Suprapubic skin (tissue), 4 donors: ENCODE measurements at regions not wholly inside any gene's neighbourhood (a gene's known extent, or its start where the extent isn't known, plus 50 kb on each side); places are given as distances from the start of the nearest gene placed in this dataset.

Experiments
- DNase-seq, 2 donors: peaks; one replicate each; pipeline ENCODE4 v3.0.0-alpha.2; 2019; ENCODE audit warnings: low spot score in 2 of 2
- H3K27ac ChIP-seq: fragments of 200-600 bp; sonication (generic); one replicate; pipeline ENCODE4 v1.5.1; 2019
- H3K27me3 ChIP-seq: fragments of 200-600 bp; sonication (generic); one replicate; pipeline ENCODE4 v1.5.1; 2019
- H3K36me3 ChIP-seq: fragments of 200-600 bp; sonication (generic); one replicate; pipeline ENCODE4 v1.5.1; 2019
- H3K4me1 ChIP-seq: fragments of 200-600 bp; sonication (generic); one replicate; pipeline ENCODE4 v1.5.1; 2019
- H3K4me3 ChIP-seq: fragments of 200-600 bp; sonication (generic); one replicate; pipeline ENCODE4 v1.5.1; 2019; ENCODE audit warnings: mild to moderate bottlenecking
- H3K9me3 ChIP-seq: fragments of 200-600 bp; sonication (generic); one replicate; pipeline ENCODE4 v1.5.1; 2019
- EP300 ChIP-seq: sonication (generic); formaldehyde crosslinking; IDR thresholded peaks from one replicate; pipeline ENCODE4 v1.6.1; 2017; ENCODE audit warnings: antibody characterized with exemption
- POLR2A ChIP-seq, 2 donors: fragments of 450-650 bp; IDR thresholded peaks; one replicate each; pipeline ENCODE4 v1.6.1; 2017; ENCODE audit warnings: antibody characterized with exemption in 2 of 2, mild to moderate bottlenecking in 2 of 2, moderate library complexity in 2 of 2
- POLR2AphosphoS5 ChIP-seq, 3 donors: sonication (generic); formaldehyde crosslinking; IDR thresholded peaks; one replicate each; pipeline ENCODE4 v1.6.1; 2017; ENCODE audit warnings: antibody characterized with exemption in 3 of 3
- WGBS: methylation state at CpG from one replicate; pipeline ENCODE4 v1.1.5; 2018; 5-methylcytosine and 5-hydroxymethylcytosine counted together
- TF ChIP-seq, protein P1 (sequence below), 2 donors: fragments of 200-600 bp in 1 of 2; fragments of 450-650 bp in 1 of 2; sonication (generic) in 1 of 2; IDR thresholded peaks; one replicate each; pipeline ENCODE4 v1.5.1; 2016 to 2019; ENCODE audit warnings: antibody characterized with exemption in 2 of 2, mild to moderate bottlenecking in 1 of 2, moderate library complexity in 1 of 2

DNA sequence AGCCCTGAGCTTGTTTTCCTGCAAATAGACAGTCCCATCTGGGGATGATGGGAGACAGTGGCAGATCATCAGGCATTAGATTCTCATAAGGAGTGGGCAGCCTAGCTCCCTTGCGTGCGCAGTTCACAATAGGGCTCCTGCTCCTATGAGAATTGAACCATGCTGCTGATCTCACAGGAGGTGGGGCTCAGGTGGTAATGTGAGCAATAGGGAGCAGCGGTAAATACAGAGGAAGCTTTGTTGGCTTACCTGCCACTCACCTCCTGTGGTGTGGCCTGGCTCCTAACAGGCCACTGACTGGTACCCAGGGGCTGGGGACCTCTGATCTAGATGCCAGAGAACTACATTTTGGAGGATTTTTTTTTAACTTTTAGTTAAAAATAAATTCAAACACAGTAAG lies 434.8 kb upstream of the MKI67 start:
- Histone ChIP-seq H3K4me3 (no peak overlapping the region), H3K27me3 (no peaks in the 10 kb centered on the region), H3K36me3 (no peaks in the 10 kb centered on the region), H3K9me3 (peaks cover 6% of the 10 kb centered on the region), H3K4me1 (no peaks in the 10 kb centered on the region), H3K27ac (no peak overlapping the region)
- WGBS, result 94% methylated on average over 3 of the region's 3 CpGs
- DNase-seq, result no peak
- TF ChIP-seq POLR2A (IDR thresholded peaks at IDR 0.05) (no peak), POLR2AphosphoS5 (IDR thresholded peaks at IDR 0.05) (no peak), EP300 (no peak)
- TF ChIP-seq, protein P1, sequence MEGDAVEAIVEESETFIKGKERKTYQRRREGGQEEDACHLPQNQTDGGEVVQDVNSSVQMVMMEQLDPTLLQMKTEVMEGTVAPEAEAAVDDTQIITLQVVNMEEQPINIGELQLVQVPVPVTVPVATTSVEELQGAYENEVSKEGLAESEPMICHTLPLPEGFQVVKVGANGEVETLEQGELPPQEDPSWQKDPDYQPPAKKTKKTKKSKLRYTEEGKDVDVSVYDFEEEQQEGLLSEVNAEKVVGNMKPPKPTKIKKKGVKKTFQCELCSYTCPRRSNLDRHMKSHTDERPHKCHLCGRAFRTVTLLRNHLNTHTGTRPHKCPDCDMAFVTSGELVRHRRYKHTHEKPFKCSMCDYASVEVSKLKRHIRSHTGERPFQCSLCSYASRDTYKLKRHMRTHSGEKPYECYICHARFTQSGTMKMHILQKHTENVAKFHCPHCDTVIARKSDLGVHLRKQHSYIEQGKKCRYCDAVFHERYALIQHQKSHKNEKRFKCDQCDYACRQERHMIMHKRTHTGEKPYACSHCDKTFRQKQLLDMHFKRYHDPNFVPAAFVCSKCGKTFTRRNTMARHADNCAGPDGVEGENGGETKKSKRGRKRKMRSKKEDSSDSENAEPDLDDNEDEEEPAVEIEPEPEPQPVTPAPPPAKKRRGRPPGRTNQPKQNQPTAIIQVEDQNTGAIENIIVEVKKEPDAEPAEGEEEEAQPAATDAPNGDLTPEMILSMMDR (IDR thresholded peaks at IDR 0.05), result no peak

- H3K27me3 ChIP-seq, result no peaks in the 10 kb centered on the region
- TF ChIP-seq POLR2AphosphoS5 (IDR thresholded peaks at IDR 0.05) (no peak), EP300 (no peak), POLR2A (IDR thresholded peaks at IDR 0.05) (no peak)
- TF ChIP-seq, protein P1 (IDR thresholded peaks at IDR 0.05), result no peak
- no peak for DNase-seq
- H3K4me1 ChIP-seq, result no peaks in the 10 kb centered on the region
- no peak overlapping the region for H3K4me3 ChIP-seq
- H3K9me3 ChIP-seq, result peaks cover 6% of the 10 kb centered on the region
- no peak overlapping the region for H3K27ac ChIP-seq
- 85% methylated on average over 5 of the region's 5 CpGs for WGBS
- no peaks in the 10 kb centered on the region for H3K36me3 ChIP-seq
These were observed 437.2 kb upstream of the MKI67 start for GRCh38 chr10:128563387-128563786.

GRCh38 chr10:128563904-128564303 lies 437.7 kb upstream of the MKI67 start:
- no peaks in the 10 kb centered on the region for H3K4me1 ChIP-seq
- no peak overlapping the region for H3K4me3 ChIP-seq
- no peak for TF ChIP-seq POLR2A (IDR thresholded peaks at IDR 0.05)
- TF ChIP-seq EP300, result no peak
- no peak for TF ChIP-seq POLR2AphosphoS5 (IDR thresholded peaks at IDR 0.05)
- TF ChIP-seq, protein P1 (IDR thresholded peaks at IDR 0.05), result no peak
- H3K36me3 ChIP-seq, result no peaks in the 10 kb centered on the region
- no peak overlapping the region for H3K27ac ChIP-seq
- H3K27me3 ChIP-seq, result no peaks in the 10 kb centered on the region
- 94% methylated on average over 6 of the region's 6 CpGs for WGBS
- H3K9me3 ChIP-seq, result peaks cover 6% of the 10 kb centered on the region
- no peak for DNase-seq

- Histone ChIP-seq H3K9me3 (peaks cover 6% of the 10 kb centered on the region), H3K27me3 (peaks cover 5% of the 10 kb centered on the region), H3K27ac (no peak overlapping the region), H3K4me1 (peaks cover 14% of the 10 kb centered on the region), H3K4me3 (no peak overlapping the region), H3K36me3 (no peaks in the 10 kb centered on the region)
- 90% methylated on average over 13 of the region's 13 CpGs for WGBS
- no peak for DNase-seq
- TF ChIP-seq, protein P1 (IDR thresholded peaks at IDR 0.05), result no peak
- TF ChIP-seq EP300 (no peak), POLR2AphosphoS5 (IDR thresholded peaks at IDR 0.05) (no peak), POLR2A (IDR thresholded peaks at IDR 0.05) (no peak)
These were observed 440.2 kb upstream of the MKI67 start for GRCh38 chr10:128566361-128566968.

GRCh38 chr10:128567551-128567950 lies 441.3 kb upstream of the MKI67 start:
- WGBS, result 58% methylated on average over 8 of the region's 8 CpGs
- H3K9me3 ChIP-seq, result no peaks in the 10 kb centered on the region
- TF ChIP-seq EP300 (no peak), POLR2A (IDR thresholded peaks at IDR 0.05) (no peak), POLR2AphosphoS5 (IDR thresholded peaks at IDR 0.05) (no peak)
- TF ChIP-seq, protein P1 (IDR thresholded peaks at IDR 0.05), result no peak
- H3K4me3 ChIP-seq, result no peak overlapping the region
- no peak overlapping the region for H3K27ac ChIP-seq
- DNase-seq, result no peak
- H3K4me1 ChIP-seq, result peaks cover 14% of the 10 kb centered on the region
- no peaks in the 10 kb centered on the region for H3K36me3 ChIP-seq
- H3K27me3 ChIP-seq, result peaks cover 5% of the 10 kb centered on the region
